ENCODE measurements at regions not wholly inside any gene's neighbourhood (a gene's known extent, or its start where the extent isn't known, plus 50 kb on each side); places are given as distances from the start of the nearest gene placed in this dataset.

DNA sequence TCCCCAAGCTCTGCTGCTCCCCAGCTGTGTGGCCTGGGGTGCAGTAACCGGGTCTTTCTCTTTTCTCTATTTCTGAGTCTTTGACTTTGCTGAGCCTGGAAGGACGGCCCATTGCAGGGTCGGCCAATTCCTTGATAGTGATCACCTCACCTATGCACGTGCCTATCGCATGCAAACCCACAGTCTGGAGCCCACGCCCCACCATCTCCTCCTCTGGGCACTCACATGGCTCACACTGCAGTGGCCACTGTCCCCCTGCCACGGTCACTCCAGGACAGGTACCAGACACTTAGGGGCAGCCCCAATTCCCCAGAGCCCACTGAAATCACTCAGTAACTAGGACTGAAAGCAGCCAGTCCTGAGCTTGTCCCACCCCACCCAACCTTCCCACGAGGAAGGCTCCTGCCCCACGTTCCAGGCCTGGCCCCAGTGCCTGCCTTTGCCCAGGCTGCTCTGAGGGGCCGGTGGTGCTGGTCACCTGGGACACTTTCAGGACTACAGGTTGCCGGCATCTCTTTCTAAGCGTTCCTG lies 137.6 kb downstream of the TEX29 start:
- DNase-seq, result no peak

DNA sequence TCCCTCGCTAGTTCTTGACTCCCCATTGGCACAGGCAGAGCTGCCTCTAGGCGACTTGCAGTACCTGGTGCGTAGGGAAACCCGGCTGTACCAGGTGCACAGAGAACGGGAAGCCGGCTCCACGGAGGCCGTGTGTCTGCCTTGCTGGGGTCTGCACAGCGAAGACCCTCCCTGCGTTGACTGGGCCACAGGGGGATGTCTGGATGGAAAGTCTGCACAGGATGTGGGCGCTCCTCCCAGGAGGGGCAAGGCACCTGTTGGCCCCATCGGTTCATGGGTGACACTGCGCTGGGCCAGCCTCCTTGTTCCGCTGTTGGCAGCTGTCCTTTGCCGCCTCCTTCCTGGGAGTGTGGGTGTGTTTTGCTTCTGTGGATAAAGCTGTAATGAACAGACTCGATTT lies 138.3 kb downstream of the TEX29 start:
- TF ChIP-seq POLR2A (IDR thresholded peaks at IDR 0.05), result no peak
- TF ChIP-seq EP300 (IDR thresholded peaks at IDR 0.05), result no peak
- TF ChIP-seq, protein P1, sequence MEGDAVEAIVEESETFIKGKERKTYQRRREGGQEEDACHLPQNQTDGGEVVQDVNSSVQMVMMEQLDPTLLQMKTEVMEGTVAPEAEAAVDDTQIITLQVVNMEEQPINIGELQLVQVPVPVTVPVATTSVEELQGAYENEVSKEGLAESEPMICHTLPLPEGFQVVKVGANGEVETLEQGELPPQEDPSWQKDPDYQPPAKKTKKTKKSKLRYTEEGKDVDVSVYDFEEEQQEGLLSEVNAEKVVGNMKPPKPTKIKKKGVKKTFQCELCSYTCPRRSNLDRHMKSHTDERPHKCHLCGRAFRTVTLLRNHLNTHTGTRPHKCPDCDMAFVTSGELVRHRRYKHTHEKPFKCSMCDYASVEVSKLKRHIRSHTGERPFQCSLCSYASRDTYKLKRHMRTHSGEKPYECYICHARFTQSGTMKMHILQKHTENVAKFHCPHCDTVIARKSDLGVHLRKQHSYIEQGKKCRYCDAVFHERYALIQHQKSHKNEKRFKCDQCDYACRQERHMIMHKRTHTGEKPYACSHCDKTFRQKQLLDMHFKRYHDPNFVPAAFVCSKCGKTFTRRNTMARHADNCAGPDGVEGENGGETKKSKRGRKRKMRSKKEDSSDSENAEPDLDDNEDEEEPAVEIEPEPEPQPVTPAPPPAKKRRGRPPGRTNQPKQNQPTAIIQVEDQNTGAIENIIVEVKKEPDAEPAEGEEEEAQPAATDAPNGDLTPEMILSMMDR (IDR thresholded peaks at IDR 0.05), result no peak
- no peak overlapping the region for H3K4me3 ChIP-seq
- no peak overlapping the region for H3K27ac ChIP-seq
- H3K36me3 ChIP-seq, result no peaks in the 10 kb centered on the region
- WGBS, 3 donors, result 82 to 85% (median 83%) methylated on average over 16 of the region's 16 CpGs
- H3K9me3 ChIP-seq, result peaks cover 0 to 5% of the 10 kb centered on the region in 2 donors
- DNase-seq, result no peak
- intact Hi-C loops (cut with DNase I), result no loop called here
- H3K27me3 ChIP-seq, result no peaks in the 10 kb centered on the region
- no peaks in the 10 kb centered on the region for H3K4me1 ChIP-seq (ENCODE audit: insufficient read depth)

More for the DNA sequence above, 137.6 kb downstream of the TEX29 start:
- Histone ChIP-seq H3K27me3 (no peaks in the 10 kb centered on the region), H3K36me3 (no peaks in the 10 kb centered on the region), H3K9me3 (peaks cover 0 to 5% of the 10 kb centered on the region in 2 donors), H3K4me3 (no peak overlapping the region), H3K27ac (no peak overlapping the region), H3K4me1 (ENCODE audit: insufficient read depth) (no peaks in the 10 kb centered on the region)
- WGBS, 3 donors, result 82 to 84% (median 82%) methylated on average over 12 of the region's 12 CpGs
- intact Hi-C loops (cut with DNase I), result no loop called here
- TF ChIP-seq POLR2A (IDR thresholded peaks at IDR 0.05) (no peak), EP300 (IDR thresholded peaks at IDR 0.05) (no peak)
- TF ChIP-seq, protein P1 (IDR thresholded peaks at IDR 0.05), result no peak

DNA sequence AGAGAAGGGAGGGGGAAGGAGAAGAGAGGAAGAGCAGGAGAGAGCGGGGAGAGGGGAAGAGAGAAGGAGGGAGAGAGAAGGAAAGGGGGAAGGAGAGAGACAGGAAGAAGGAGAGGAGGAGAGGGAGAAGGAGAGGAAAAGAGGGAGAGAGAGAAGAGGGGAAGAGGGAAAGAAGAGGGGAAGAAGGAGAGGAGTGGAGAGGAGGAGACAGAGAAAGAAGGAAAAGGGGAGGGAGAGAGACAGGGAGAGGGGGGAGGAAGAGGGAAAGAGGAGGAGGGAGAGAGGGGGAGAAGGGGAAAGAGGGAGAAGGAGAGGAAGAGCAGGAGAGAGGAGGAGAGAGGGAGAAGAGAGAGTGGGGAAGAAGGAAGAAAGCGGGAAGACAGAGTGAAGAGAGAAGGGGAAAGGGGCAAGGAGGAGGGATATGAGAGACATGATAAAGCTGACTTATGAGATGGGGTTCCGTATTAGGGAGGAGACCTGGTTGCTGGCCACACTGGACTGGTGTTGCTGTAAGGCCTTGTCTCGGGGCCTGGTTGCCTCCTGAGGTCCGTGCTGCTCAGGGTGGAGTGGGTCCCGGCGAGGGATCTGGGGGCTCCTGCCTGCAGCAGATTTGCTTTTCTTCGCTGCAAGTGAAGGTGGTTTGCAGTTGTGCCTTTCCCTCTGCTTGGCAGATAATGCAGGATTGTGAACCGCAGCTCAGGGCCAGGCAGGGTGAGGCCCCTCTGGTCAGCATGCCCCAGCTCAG lies 139.5 kb downstream of the TEX29 start:
- Histone ChIP-seq H3K27me3 (no peaks in the 10 kb centered on the region), H3K27ac (no peak overlapping the region), H3K9me3 (peaks cover 0 to 5% of the 10 kb centered on the region in 2 donors), H3K4me1 (ENCODE audit: insufficient read depth) (no peaks in the 10 kb centered on the region), H3K36me3 (no peaks in the 10 kb centered on the region), H3K4me3 (no peak overlapping the region)
- no peak for DNase-seq
- TF ChIP-seq, protein P1 (IDR thresholded peaks at IDR 0.05), result no peak
- TF ChIP-seq EP300 (IDR thresholded peaks at IDR 0.05) (no peak), POLR2A (IDR thresholded peaks at IDR 0.05) (no peak)
- 54 to 60% (median 59%) methylated on average over 9 of the region's 9 CpGs for whole genome bisulfite sequencing, 3 donors
- intact Hi-C loops (cut with DNase I), result no loop called here

DNA sequence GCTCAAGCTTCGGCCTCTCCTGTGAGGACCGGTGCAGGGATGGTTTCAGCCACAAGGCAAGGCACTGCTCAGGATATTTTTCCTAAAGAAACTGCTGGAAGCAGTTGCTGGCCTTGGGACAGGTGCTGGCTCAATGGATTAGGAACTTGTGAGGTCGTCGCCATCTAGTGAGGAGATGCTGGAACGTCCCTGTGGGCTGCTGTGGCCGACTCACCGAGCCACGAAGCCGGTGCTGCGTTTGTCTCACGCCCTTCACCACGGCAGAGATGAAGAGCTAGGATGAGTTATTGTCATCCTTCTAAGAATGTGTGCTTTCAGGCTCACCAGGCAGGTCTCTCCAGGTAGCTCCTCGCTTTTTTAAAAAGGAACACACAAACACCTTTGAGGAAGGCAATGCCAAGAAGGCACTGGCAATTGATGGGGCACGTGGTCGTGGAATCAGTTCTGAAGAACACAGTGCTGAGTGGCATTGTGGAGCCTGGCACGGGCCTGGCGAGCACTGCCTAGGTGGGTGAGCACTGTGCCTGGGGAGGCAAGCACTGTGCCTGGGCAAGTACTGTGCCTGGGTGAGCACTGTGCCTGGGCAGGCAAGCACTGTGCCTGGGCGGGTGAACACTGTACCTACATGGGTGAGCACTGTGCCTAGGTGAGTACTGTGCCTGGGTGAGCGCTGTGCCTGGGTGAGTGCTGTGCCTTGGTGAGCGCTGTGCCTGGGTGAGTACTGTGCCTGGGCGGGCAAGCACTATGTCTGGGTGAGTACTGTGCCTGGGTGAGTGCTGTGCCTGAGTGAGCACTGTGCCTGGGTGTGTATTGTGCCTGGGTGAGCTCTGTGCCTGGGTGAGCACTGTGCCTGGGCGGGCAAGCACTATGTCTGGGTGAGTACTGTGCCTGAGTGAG lies 140.4 kb downstream of the TEX29 start:
- Histone ChIP-seq H3K4me3 (no peak overlapping the region), H3K4me1 (ENCODE audit: insufficient read depth) (no peaks in the 10 kb centered on the region), H3K36me3 (no peaks in the 10 kb centered on the region), H3K27me3 (no peaks in the 10 kb centered on the region), H3K9me3 (peaks cover 0 to 5% of the 10 kb centered on the region in 2 donors), H3K27ac (no peak overlapping the region)
- intact Hi-C loops (cut with DNase I), result no loop called here
- no peak for TF ChIP-seq EP300 (IDR thresholded peaks at IDR 0.05)
- TF ChIP-seq POLR2A (IDR thresholded peaks at IDR 0.05), result no peak
- TF ChIP-seq, protein P1 (IDR thresholded peaks at IDR 0.05), result no peak
- DNase-seq, result peak in 3 of 5 donors; percentile 24 to 42 (median 25)
- 40 to 44% (median 40%) methylated on average over 22 of the region's 22 CpGs for WGBS, 3 donors

All from ovary (tissue), 7 donors.